H9 (cell line): ENCODE measurements at regions not wholly inside any gene's neighbourhood (a gene's known extent, or its start where the extent isn't known, plus 50 kb on each side); places are given as distances from the start of the nearest gene placed in this dataset.

Experiments used
- DNase-seq: peaks from one replicate; pipeline ENCODE4 v3.0.0-alpha.2; 2017
- H2AFZ ChIP-seq: one replicate; pipeline ENCODE4 v1.6.1; 2013; ENCODE audit warnings: mild to moderate bottlenecking, low read length, control low read depth, moderate library complexity
- H2AK5ac ChIP-seq: 2 replicates; pipeline ENCODE4 v1.6.1; 2013; ENCODE audit warnings: low read length, control low read depth, mixed read lengths; ENCODE audit not compliant: insufficient read length
- H2BK120ac ChIP-seq: one replicate; pipeline ENCODE4 v1.6.1; 2013; ENCODE audit warnings: low read depth, mild to moderate bottlenecking, low read length, control low read depth, inconsistent platforms; ENCODE audit not compliant: poor library complexity, severe bottlenecking
- H2BK12ac ChIP-seq: 2 replicates; pipeline ENCODE4 v1.6.1; 2013; ENCODE audit warnings: low read length, control low read depth, mixed read lengths, low read depth; ENCODE audit not compliant: insufficient read length
- H2BK15ac ChIP-seq: 2 replicates; pipeline ENCODE4 v1.6.1; 2013; ENCODE audit warnings: low read depth, low read length, control low read depth
- H2BK20ac ChIP-seq: one replicate; pipeline ENCODE4 v1.6.1; 2013; ENCODE audit warnings: low read depth, mild to moderate bottlenecking, low read length, control low read depth, inconsistent platforms; ENCODE audit not compliant: poor library complexity, severe bottlenecking
- H2BK5ac ChIP-seq: 2 replicates; pipeline ENCODE4 v1.6.1; 2013; ENCODE audit warnings: low read length, control low read depth, mixed read lengths; ENCODE audit not compliant: insufficient read length
- H3K14ac ChIP-seq: 2 replicates; pipeline ENCODE4 v1.6.1; 2013; ENCODE audit warnings: low read length, control low read depth; ENCODE audit not compliant: insufficient read depth
- H3K18ac ChIP-seq: 2 replicates; pipeline ENCODE4 v1.6.1; 2013; ENCODE audit warnings: low read depth, mild to moderate bottlenecking, mixed read lengths, low read length, control low read depth; ENCODE audit not compliant: insufficient read length
- H3K23ac ChIP-seq: 2 replicates; pipeline ENCODE4 v1.6.1; 2013; ENCODE audit warnings: low read length, control low read depth, mixed read lengths, low read depth; ENCODE audit not compliant: insufficient read length
- H3K23me2 ChIP-seq: 2 replicates; pipeline ENCODE4 v1.6.1; 2013; ENCODE audit warnings: low read depth, mild to moderate bottlenecking, mixed read lengths, low read length, control low read depth; ENCODE audit not compliant: insufficient read length, poor library complexity, severe bottlenecking
- H3K27ac ChIP-seq: 2 replicates; pipeline ENCODE4 v1.5.1; 2013; ENCODE audit warnings: low read length, control low read depth, mixed read lengths, low read depth; ENCODE audit not compliant: insufficient read length
- H3K27me3 ChIP-seq: 2 replicates; pipeline ENCODE4 v1.6.1; 2013; ENCODE audit warnings: low read length, control low read depth, inconsistent platforms; ENCODE audit not compliant: insufficient read depth
- H3K4ac ChIP-seq: 2 replicates; pipeline ENCODE4 v1.6.1; 2013; ENCODE audit warnings: low read depth, mild to moderate bottlenecking, control low read depth, inconsistent platforms, low read length, moderate library complexity
- H3K4me1 ChIP-seq: 2 replicates; pipeline ENCODE4 v1.6.1; 2013; ENCODE audit warnings: low read length, control low read depth, inconsistent platforms; ENCODE audit not compliant: insufficient read depth
- H3K4me2 ChIP-seq: 2 replicates; pipeline ENCODE4 v1.6.1; 2013; ENCODE audit warnings: low read length, control low read depth, mixed read lengths; ENCODE audit not compliant: insufficient read length, insufficient read depth
- H3K56ac ChIP-seq: 2 replicates; pipeline ENCODE4 v1.6.1; 2013; ENCODE audit warnings: low read depth, mild to moderate bottlenecking, mixed read lengths, low read length, control low read depth; ENCODE audit not compliant: insufficient read length
- H3K79me1 ChIP-seq: 2 replicates; pipeline ENCODE4 v1.6.1; 2013; ENCODE audit warnings: low read depth, mild to moderate bottlenecking, moderate library complexity, low read length, control low read depth, inconsistent platforms; ENCODE audit not compliant: insufficient read depth, poor library complexity, severe bottlenecking
- H3K79me2 ChIP-seq: 2 replicates; pipeline ENCODE4 v1.6.1; 2013; ENCODE audit warnings: low read length, control low read depth, inconsistent platforms; ENCODE audit not compliant: insufficient read depth
- H3K9ac ChIP-seq: 2 replicates; pipeline ENCODE4 v1.6.1; 2013; ENCODE audit warnings: low read length, control low read depth, mixed read lengths; ENCODE audit not compliant: insufficient read length; ENCODE audit errors: extremely low read depth
- H3K9me3 ChIP-seq: one replicate; pipeline ENCODE4 v1.6.1; 2013; ENCODE audit warnings: low read depth, low read length, inconsistent platforms; ENCODE audit not compliant: control insufficient read depth
- H3T11ph ChIP-seq: one replicate; pipeline ENCODE4 v1.6.1; 2013; ENCODE audit warnings: mild to moderate bottlenecking, low read length, control low read depth, inconsistent platforms
- H4K20me1 ChIP-seq: one replicate; pipeline ENCODE4 v1.6.1; 2013; ENCODE audit not compliant: control insufficient read depth, insufficient read length, insufficient read depth
- H4K5ac ChIP-seq: 2 replicates; pipeline ENCODE4 v1.6.1; 2013; ENCODE audit warnings: low read depth, mild to moderate bottlenecking, mixed read lengths, low read length, control low read depth; ENCODE audit not compliant: insufficient read length
- H4K8ac ChIP-seq: replicated peaks from 2 replicates; pipeline ENCODE4 v1.6.1; 2013; ENCODE audit warnings: low read length, control low read depth, mixed read lengths, low read depth; ENCODE audit not compliant: insufficient read length
- H4K91ac ChIP-seq: 2 replicates; pipeline ENCODE4 v1.6.1; 2013; ENCODE audit warnings: low read depth, mild to moderate bottlenecking, moderate library complexity, mixed read lengths, low read length, control low read depth; ENCODE audit not compliant: insufficient read length
- H3K27ac Mint-ChIP-seq, 3 experiments: 2 replicates in 2 of 3; 3 replicates in 1 of 3; pipeline ENCODE4 v1.8.0; 2020 to 2021; ENCODE audit warnings: mixed read lengths in 3 of 3, mild to moderate bottlenecking in 1 of 3, moderate library complexity in 1 of 3
- H3K27me3 Mint-ChIP-seq: 2 replicates; pipeline ENCODE4 v1.8.0; 2021; ENCODE audit warnings: low read depth, mild to moderate bottlenecking, moderate library complexity, mixed read lengths
- H3K36me3 Mint-ChIP-seq, 3 experiments: 2 replicates in 2 of 3; 3 replicates in 1 of 3; pipeline ENCODE4 v1.8.0; 2020 to 2021; ENCODE audit warnings: low read depth in 3 of 3, mixed read lengths in 3 of 3; ENCODE audit not compliant: insufficient read depth in 1 of 3
- H3K4me1 Mint-ChIP-seq, 2 experiments: 2 replicates each; pipeline ENCODE4 v1.8.0; 2020; ENCODE audit warnings: mixed read lengths in 2 of 2
- H3K4me3 Mint-ChIP-seq, 2 experiments: 2 replicates in 1 of 2; 3 replicates in 1 of 2; pipeline ENCODE4 v1.8.0; 2020 to 2021; ENCODE audit warnings: mild to moderate bottlenecking in 2 of 2, mixed read lengths in 2 of 2, moderate library complexity in 1 of 2
- H3K9me3 Mint-ChIP-seq, 2 experiments: 2 replicates in 1 of 2; 3 replicates in 1 of 2; pipeline ENCODE4 v1.8.0; 2020; ENCODE audit warnings: mild to moderate bottlenecking in 2 of 2, mixed read lengths in 2 of 2, moderate library complexity in 1 of 2
- WGBS: extraction: QIAGEN DNeasy Blood & Tissue Kit; methylation state at CpG from one replicate; pipeline ENCODE4 v1.1.7; 2013; ENCODE audit warnings: missing lambda C conversion rate, low lambda C conversion rate, mixed read lengths; ENCODE audit not compliant: insufficient read length; ENCODE audit errors: extremely low coverage; 5-methylcytosine and 5-hydroxymethylcytosine counted together
- TF ChIP-seq, protein P1 (sequence below): fragments of 200-600 bp; sonication (generic); conservative IDR thresholded peaks from 3 replicates; pipeline ENCODE4 v1.8.0; 2021; ENCODE audit warnings: antibody characterized with exemption, mild to moderate bottlenecking

DNA sequence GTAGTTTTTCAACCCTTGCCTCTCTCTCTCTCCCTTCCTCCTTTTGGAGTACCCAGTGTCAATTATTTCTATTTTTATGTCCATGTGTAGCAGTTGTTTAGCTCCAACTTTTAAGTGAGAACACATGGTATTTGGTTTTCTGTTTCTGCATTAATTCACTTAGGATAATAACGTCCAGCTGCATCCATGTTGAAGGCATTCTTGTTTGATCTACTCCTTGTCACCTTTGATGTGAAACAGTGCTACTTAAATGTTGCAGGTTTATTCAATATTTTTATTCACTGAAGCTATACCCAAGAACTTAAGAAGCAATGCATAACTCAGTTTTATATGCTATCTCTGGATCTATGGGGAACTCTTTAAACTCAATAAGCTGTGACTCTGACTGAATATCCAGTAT, 465.2 kb upstream of the ADGRB3 start:
- no peaks in the 10 kb centered on the region for H3K36me3 Mint-ChIP-seq
- Histone ChIP-seq H3K4me1 (no peaks in the 10 kb centered on the region), H3K56ac (no peak overlapping the region), H2BK15ac (no peak overlapping the region), H2BK20ac (no peak overlapping the region), H3K14ac (no peak overlapping the region), H2BK120ac (no peak overlapping the region), H2AK5ac (no peak overlapping the region), H3K18ac (no peak overlapping the region), H3K27me3 (no peaks in the 10 kb centered on the region), H3T11ph (no peak overlapping the region), H2AFZ (no peak overlapping the region), H3K9ac (no peak overlapping the region), H3K27ac (no peak overlapping the region), H3K23me2 (no peaks in the 10 kb centered on the region), H2BK5ac (no peak overlapping the region), H3K79me1 (no peaks in the 10 kb centered on the region), H4K8ac (no peak overlapping the region), H3K4me2 (no peak overlapping the region), H3K79me2 (no peaks in the 10 kb centered on the region), H4K91ac (no peak overlapping the region), H3K4ac (no peak overlapping the region), H2BK12ac (no peak overlapping the region), H3K23ac (no peak overlapping the region), H4K5ac (no peak overlapping the region), H3K9me3 (no peaks in the 10 kb centered on the region), H4K20me1 (no peaks in the 10 kb centered on the region)
- no CpG with 5 or more reads among the region's 1 CpG for WGBS
- peaks cover 18% of the 10 kb centered on the region for H3K27me3 Mint-ChIP-seq
- no peaks in the 10 kb centered on the region for H3K4me1 Mint-ChIP-seq
- DNase-seq, result no peak
- H3K4me3 Mint-ChIP-seq, result no peak overlapping the region
- TF ChIP-seq, protein P1, sequence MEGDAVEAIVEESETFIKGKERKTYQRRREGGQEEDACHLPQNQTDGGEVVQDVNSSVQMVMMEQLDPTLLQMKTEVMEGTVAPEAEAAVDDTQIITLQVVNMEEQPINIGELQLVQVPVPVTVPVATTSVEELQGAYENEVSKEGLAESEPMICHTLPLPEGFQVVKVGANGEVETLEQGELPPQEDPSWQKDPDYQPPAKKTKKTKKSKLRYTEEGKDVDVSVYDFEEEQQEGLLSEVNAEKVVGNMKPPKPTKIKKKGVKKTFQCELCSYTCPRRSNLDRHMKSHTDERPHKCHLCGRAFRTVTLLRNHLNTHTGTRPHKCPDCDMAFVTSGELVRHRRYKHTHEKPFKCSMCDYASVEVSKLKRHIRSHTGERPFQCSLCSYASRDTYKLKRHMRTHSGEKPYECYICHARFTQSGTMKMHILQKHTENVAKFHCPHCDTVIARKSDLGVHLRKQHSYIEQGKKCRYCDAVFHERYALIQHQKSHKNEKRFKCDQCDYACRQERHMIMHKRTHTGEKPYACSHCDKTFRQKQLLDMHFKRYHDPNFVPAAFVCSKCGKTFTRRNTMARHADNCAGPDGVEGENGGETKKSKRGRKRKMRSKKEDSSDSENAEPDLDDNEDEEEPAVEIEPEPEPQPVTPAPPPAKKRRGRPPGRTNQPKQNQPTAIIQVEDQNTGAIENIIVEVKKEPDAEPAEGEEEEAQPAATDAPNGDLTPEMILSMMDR, result no peak
- no peaks in the 10 kb centered on the region for H3K9me3 Mint-ChIP-seq
- H3K27ac Mint-ChIP-seq, result no peak overlapping the region
